PFSK-1 (cell line): ENCODE measurements at regions not wholly inside any gene's neighbourhood (a gene's known extent, or its start where the extent isn't known, plus 50 kb on each side); places are given as distances from the start of the nearest gene placed in this dataset.

Source experiments
- POLR2AphosphoS5 ChIP-seq: IDR thresholded peaks from 2 replicates; pipeline ENCODE4 v1.6.1; 2012; ENCODE audit warnings: low read depth, mild to moderate bottlenecking, control low read depth, low read length, moderate library complexity
- REST ChIP-seq, 2 experiments: IDR thresholded peaks; 2 replicates each; pipeline versions ENCODE4 v1.6.1 to v1.8.0; 2011 to 2012; ENCODE audit warnings: low read depth in 2 of 2, low read length in 2 of 2, control low read depth in 1 of 2, inconsistent platforms in 1 of 2, mild to moderate bottlenecking in 1 of 2, moderate library complexity in 1 of 2; ENCODE audit not compliant: insufficient read depth in 1 of 2
- SIN3A ChIP-seq: IDR thresholded peaks from 2 replicates; pipeline ENCODE4 v1.6.1; 2012; ENCODE audit warnings: mild to moderate bottlenecking, low read length, moderate library complexity, borderline replicate concordance; ENCODE audit not compliant: insufficient read depth

DNA sequence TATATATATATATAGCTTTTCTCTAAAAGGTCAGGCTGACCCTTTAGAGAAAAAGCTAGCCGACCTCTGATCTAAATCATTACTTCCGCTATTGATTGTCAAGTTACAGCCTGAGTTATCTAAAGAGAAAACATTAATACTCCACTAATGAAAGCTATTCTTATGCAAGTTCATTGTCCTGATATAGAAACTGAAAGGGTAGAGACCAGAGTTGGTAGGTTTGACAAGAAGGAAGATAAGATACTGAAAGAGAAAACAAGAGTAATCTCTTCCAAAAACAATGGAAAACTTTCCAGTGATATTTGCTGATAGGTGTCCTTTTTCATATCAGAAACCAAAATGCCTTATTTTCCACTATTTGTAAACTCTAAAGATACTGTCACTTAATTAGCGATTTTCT, 62.8 kb upstream of the SLC39A10 start:
- no peak for TF ChIP-seq POLR2AphosphoS5
- no peak for TF ChIP-seq SIN3A
- no peak for TF ChIP-seq REST (IDR thresholded peaks at IDR 0.05; ENCODE audit: insufficient read depth in 1 of 2, low read depth in 2 of 2, low read length in 2 of 2)
